ENCODE measurements at regions not wholly inside any gene's neighbourhood (a gene's known extent, or its start where the extent isn't known, plus 50 kb on each side); places are given as distances from the start of the nearest gene placed in this dataset.

DNA sequence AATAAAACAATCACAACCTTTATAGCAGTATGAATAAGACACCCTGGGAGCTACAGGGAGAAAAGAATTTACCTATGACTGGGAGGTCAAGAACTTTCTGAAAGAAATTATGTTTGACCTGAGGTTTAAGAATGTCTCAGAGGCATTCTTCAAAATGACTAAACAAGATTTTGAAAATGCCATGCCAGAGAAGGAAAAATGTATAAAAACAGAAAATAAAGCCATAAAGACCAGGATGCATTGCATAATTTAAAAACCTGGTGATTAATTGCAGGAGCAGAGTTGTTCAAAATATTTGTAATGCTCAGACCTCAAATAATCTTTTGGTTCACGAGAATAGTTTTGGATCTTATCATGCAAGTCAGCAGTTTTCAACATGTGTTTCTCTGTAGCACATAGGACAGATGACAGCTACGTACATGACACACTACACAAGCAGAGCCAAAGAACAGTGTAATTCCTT lies 954.7 kb upstream of the ARRDC3 start:
- TF ChIP-seq EP300 (IDR thresholded peaks at IDR 0.05; ENCODE audit: borderline replicate concordance): no peak
- TF ChIP-seq RAD21 (IDR thresholded peaks at IDR 0.05; ENCODE audit: low read depth): no peak
- no peak for TF ChIP-seq TAF1 (IDR thresholded peaks at IDR 0.05; ENCODE audit: low read depth)
- TF ChIP-seq, protein P1, sequence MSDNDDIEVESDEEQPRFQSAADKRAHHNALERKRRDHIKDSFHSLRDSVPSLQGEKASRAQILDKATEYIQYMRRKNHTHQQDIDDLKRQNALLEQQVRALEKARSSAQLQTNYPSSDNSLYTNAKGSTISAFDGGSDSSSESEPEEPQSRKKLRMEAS (IDR thresholded peaks at IDR 0.05): no peak
